HuH-7 (cell line): ENCODE measurements at regions not wholly inside any gene's neighbourhood (a gene's known extent, or its start where the extent isn't known, plus 50 kb on each side); places are given as distances from the start of the nearest gene placed in this dataset.
"Not testable (repeated sequence)": the region's sequence is repeated elsewhere in the genome, so short reads cannot be mapped to it uniquely, and the experiment has no call there.

Experiments used
- DNase-seq: peaks from one replicate; pipeline ENCODE4 v3.0.0; 2011; ENCODE audit warnings: low spot score

DNA sequence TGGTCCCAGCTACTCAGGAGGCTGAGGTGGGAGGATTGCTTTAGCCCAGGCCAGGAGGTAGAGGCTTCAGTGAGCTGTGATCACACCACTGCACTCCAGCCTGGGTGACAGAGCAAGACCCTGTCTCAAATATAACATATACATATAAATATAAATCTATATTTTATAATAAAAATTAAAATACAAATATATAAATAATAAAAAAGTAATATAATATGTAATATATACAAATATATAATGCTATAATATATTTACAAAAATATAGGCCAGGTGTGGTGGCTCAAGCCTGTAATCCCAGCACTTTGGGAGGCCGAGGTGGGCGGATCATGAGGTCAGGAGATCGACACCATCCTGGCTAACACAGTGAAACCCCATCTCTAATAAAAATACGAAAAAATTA, 131.4 kb downstream of the MFAP3L start:
- not testable (repeated sequence) for DNase-seq

DNA sequence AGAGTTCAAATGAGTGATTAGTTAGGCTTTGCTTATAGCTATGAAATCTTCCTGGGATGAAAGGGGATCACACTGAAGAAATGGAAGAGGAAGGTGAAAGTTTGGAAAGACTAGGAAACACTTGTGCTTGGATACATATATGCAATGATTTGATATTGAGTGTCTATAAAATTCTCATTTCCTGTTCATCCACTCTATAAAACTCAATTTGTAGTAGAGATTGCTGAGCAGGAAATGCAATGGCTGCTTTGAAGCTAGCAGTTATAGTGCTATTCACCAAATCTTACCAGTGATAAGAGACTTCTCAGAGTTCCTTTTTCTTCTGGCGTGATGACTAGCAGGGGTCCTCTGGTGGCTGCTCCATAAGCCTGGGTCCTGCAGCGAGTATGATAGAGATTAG, 128.1 kb upstream of the HPF1 start:
- DNase-seq, result no peak

DNA sequence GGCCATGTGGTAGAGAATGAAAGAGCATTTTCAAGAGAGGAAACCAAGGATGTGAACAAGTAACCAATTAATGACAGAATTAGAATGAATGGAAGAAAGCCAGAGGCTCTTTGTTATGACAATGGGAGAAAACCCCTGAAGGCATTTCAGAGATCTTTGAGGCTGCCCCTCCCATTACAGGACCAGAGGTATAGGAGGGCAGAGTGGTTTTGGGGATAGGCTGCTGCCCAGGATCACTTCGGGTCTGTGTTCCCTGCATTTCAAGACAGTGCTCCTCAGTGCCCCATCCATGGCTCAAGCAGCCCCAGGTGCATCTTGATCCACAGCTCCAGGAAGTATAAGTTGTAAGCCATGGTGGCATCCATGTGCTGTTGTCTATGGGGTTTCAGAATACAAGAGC, 124.0 kb upstream of the HPF1 start:
- DNase-seq, result no peak

DNA sequence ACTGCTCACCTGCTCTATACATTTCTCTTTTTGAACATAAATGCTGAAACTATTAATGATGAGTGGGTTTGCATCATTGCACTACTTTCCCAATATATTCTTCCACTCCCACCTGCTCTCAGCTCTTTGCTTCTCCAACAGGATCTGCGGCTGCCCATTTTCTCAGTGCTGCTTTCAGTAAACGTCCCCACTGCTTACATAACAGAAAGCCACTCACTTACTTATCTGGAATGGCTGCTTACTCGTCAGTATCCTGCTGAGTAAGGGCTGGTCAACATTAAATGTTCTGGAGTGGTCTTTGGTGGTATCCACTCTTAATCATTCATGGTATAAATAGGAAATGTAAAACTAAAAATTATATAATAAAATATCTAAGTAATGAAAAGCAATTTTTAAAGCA, 112.8 kb upstream of the HPF1 start:
- DNase-seq, result no peak

DNA sequence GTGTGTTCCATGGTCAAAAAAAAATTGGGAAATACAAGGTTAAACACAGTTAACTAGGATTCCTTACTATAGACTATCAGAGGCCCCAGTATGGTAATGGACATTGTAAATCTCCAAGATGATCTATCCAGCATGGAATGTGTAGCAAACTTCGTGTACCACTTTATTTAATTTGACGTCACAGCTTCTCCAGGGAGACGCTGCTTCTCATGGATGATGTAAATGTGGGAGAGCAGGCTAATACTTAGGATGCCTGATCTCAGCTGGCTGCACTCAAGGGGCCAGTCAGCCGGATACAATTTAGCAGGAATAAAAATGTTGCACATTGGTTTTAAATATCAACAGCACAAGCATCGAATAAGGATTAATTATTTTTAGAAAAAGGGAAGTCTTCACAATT, 111.7 kb upstream of the HPF1 start:
- DNase-seq, result no peak

DNA sequence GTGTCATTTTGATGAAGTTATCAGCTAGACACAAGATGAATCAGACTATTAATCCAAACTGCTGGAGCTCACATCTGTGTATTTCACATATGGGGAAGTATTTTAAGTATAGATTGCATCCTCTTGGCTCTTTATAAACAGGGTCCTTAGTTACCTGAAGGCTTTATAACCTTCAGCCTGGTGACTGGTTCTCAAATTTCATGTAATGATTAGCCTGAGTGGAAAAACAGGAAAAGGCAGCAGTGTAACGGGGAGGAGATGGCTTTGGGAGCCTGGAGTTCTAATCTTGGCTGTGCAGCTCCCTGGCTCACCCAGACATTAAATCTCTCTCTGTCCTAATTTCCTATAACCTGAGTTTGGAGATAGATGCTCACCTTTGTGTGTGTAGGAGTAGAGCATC, 103.8 kb upstream of the HPF1 start:
- peak; percentile 27 for DNase-seq

DNA sequence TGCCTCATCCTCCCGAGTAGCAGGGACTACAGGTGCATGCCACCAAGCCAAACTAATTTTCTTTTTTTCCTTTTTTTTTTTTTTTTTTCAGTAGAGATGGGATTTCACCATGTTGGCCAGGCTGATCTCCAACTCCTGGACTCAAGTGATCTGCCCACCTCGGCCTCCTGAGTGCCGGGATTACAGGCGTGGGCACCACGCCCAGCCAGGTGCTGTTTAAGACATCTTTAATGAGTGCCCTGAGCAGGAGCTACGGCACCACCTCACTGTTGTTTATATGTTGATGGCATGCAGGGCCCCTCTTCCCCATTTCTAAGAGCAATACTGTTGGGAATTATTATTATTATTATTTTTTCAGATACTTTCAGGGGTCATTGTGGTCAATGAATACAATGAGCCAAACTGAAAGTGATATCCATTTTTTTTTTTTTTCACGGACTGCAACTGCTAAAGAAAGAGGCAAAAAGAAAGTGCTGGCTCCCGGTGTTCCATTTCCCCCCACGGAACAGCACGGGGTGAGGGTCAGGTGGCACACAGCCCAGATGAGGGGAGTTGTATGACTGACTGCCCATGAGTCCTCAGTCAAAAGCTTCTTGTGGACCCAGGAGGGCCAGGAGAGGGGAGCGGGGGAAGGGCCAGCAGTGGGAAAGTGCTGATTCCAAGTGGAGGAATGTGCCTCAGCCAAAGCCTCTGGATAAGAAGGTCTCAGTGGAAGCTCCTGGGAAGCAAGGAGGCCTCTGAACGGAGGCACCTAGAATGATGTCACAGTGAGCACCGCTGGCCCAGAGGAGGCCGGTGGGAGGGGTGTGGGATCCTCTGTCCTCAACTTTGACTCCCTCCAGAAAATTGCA, 101.8 kb upstream of the HPF1 start:
- no peak for DNase-seq

DNA sequence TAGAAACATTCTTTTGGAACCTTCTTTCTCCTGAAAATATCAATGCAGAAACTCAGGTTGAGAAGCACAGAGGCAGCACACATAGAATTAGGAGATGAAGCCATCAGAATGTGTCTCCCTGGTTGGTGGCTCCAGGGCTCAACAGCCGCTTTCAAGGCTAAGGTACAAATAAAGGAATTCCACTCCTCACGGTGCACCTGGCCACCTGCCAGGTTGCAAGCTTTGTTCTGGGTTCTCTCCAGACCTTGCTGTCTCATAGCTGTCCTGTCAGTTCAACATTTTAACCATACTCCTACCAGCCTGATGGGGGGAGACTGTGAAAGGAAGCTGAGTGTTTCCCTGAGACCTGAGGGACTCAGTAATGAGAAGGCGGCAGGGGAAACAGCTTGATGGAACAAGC, 96.3 kb upstream of the HPF1 start:
- DNase-seq, result no peak

DNA sequence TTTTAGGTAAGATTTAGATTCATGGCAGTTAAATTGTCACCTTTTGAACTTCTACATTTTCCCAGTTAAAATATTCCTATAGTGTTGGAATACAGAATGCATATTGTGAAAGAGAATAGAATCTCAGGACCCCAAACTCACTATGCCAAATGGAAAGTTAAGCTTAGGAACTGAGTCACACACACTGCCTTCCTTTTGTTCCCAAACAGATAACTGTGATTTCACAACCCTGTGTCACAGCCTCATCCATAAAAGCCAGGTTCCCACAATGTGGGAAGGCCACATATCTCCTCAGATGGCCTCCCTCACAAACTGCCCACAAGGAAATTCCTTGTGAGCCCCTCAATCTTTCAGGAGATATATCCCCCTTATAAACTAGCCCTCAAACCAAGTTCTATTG, 94.7 kb upstream of the HPF1 start:
- DNase-seq, result no peak

DNA sequence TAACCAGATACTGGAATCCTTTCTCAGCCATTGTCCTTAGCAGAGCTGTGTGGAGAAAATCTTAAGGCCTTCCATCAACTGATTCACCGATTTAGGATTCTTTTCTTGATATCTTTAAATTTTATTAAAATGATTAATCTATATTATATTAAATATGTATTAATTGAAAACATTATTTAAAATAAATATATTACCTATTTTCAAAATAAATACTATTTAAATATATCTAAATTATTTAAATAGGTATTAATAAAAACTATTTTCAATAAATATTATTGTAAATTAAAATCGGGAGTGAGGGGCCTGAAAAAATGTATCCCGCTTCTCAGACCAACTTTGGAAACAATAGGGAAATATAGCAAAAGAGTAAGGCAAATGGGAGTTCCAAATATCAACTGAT, 94.0 kb upstream of the HPF1 start:
- DNase-seq, result no peak

DNA sequence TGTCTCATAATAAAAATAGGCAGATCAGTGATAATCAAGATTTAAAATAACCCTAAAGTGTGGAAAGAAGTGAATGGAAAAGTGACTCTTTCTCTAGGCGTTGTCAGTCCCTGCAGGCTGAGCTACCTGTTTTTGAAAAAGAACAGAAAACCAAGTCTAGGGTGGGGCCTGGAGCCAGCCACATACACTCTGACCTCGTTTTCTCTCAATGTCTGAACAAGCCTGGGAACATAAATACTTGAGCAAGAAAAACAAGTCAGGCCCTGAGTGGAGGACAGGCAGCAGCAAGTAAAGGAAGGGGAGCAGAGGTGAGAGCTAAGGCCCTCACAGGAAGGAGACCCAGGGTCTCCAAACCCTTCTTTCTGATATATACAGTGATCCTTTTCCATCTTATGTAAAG, 91.7 kb upstream of the HPF1 start:
- no peak for DNase-seq

DNA sequence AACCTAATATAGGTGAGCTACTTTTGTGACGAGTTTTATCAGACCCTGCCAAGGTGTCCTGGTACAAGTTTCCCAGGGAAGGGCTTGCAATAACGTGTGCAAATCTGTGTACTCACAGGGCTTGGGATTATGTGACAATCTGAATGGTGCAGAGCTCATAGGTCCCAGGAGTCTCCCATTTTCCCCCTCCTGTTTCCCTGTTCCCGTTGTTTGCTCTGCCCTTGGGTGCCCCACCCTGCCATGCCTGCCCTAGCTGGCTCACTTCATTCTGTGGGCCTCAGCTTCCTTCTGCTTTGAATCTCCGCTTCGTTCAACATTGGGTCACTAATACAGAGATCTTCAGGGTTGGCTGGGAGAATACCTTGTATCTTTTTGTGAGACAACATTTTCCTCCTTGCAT, 90.3 kb upstream of the HPF1 start:
- no peak for DNase-seq

DNA sequence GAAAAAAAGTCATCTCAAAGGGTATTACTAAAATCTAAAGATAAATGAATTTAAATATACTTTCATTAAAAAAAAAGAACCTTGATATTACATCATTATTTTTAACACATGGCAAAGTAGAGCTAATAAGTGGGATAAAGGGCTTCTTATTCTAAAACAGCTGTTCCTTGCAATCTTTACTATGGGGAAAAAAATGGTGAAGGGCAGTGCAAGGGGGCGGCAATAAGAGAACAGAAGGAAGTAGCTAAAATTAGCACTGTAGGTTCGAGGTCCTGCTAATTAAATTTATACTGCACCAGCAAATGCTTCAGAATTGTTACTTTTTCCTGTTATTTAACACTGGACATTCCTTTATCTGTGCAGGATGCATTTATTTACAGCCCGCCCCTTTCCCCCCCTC, 89.4 kb upstream of the HPF1 start:
- no peak for DNase-seq

DNA sequence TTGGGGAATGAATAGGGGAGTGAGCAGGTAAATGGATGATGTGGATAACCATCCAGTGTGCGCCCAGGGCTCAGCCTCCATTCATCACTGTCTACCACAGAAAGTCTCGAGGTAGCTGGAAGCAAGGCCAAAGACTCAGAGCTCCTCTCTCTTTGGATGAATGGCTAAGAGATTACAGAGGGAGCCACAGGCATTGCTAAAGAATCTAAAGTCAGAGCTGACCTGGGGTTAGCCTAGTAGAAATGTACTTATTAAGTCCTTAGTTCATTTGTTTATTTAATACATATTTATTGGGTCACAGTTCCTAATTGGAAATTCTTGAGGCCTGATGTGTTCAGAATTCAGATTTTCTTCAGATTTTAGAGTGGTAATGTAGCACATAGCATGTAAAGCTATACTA, 88.7 kb upstream of the HPF1 start:
- DNase-seq, result no peak

DNA sequence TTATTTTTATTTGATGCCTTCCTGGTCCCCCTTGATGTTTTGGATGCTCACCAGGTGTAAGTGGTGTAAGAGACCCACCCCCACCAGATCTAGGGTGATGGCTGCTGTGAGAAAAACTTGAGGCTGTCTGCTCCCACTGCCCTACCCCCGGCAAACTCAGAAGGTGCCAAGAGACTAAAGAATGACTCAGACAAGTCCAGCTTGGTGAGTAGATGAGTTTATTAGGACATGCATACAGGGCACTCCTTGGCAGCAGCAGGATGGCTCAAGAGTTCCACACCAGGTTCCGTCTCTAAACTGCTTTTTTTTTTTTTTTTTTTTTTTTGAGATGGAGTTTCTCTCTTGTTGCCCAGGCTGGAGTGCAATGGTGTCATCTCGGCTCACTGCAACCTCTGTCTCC, 84.0 kb upstream of the HPF1 start:
- no peak for DNase-seq

DNA sequence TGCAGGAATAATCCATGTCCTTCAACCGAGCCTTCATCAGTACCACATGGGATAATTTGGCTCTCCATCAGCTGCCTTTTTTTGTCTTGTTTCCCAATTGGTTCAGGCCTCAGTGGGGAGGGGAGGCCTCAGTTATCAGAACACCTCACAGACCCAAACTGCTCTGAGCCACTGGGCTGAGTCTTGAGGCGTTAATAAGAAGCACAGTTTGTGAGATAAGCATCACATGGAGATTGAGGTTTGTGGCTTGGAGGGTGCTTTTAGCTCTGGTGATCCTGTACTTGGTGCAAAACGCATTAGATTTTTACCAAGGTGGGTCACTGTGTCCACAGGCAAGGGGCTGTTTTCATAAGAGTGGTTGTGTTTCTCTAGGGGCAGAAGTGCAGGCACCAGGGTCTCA, 82.8 kb upstream of the HPF1 start:
- DNase-seq, result no peak

DNA sequence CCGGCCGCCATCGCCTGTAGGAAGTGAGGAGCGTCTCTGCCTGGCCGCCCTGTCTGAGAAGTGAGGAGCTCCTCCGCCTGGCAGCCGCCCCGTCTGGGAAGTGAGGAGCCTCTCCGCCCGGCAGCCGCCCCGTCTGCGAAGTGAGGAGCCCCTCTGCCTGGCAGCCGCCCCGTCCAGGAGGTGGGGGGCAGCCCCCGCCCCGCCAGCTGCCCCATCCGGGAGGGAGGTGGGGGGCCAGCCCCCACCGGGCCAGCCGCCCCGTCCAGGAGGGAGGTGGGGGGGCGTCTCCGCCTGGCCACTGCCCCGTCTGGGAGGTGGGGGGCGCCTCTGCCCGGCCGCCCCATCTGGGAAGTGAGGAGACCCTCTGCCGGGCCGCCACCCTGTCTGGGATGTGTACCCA, 70.6 kb upstream of the HPF1 start:
- not testable (repeated sequence) for DNase-seq

DNA sequence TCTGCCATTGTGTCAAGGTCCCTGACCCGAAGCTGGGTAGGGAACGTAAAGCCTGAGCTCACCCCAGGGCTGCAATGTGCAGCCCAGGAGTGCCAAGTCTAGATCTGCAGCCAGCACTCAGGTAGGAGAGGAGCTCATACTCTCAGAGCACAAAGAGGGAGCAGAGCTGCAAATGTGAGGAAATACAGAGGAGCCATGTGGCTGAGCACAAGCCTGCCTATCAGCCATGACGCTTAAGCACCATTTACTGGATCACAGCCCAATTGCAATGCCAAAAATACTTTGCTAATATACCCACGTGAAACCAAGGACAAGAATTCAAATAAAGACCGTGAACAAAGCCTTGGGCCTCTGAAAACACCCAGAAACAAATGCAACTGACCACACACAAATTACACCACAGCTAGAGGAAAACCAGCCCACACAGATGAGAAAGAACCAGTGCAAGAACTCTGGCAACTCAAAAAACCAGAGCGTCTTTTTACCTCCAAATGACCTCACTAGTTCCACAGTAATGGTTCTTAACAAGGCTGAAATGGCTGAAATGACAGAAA, 69.0 kb upstream of the HPF1 start:
- DNase-seq, result no peak

DNA sequence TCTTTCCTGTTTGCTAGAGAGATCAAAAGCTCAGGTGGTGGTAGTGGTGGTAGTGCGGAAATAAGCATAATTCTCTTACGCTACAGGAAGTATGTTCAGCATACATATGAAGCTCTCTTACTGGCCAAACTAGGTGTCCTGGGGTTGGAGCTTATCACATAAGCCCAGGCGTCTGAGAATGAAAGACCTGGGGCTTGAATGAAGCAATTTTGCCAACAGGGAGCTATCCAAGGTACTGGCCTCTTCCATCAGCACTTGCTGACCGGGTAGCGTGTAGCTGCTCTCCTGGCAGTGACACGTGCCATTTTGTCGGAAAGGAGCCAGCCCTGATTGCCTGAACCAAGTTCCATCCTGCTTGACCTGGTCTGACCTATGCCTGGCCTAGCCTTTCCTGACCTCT, 65.9 kb upstream of the HPF1 start:
- DNase-seq, result peak; percentile 85

DNA sequence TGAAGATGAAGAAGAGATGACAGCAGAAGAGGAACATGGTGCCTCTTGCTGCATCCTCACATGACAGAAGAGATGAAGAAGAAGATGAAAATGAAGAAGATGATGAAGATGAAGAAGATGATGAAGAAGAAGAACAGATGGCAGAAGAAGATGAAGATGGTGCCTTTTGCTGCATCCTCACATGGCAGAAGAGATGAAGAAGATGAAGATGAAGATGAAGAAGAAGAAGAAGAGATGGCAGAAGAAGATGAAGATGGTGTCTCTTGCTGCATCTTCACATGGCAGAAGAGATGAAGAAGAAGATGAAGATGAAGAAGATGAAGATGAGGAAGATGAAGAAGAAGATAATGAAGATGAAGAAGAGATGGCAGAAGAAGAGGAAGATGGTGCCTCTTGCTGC, 63.7 kb upstream of the HPF1 start:
- no peak for DNase-seq

DNA sequence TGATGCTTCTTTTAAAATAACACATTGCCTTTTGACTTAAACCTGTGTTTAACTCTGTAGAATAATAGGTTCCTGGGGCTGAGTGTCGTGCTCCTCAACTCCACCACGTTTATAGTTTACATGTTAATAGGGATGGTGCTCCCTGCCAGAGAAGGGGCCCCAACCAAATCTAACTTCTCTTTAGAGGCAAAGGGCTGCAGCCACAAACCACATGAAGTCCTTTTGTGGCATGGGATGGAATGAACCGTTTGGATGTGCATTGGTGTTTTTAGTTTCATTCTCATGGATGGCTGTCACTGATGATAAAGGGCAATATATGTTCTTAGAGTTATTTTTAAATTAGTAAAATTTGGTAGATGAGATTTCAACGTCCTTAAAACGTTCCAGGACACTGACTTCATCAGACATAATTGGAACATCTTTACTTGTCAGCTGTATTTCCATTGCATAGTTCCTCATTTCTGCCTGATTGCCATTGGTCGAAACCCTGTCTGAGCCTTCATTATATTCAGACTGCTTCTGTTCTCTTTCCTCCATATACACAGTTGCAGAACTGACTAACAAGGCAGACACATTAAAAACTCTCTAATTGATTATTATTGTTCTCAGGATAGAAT, 60.4 kb upstream of the HPF1 start:
- DNase-seq, result no peak

DNA sequence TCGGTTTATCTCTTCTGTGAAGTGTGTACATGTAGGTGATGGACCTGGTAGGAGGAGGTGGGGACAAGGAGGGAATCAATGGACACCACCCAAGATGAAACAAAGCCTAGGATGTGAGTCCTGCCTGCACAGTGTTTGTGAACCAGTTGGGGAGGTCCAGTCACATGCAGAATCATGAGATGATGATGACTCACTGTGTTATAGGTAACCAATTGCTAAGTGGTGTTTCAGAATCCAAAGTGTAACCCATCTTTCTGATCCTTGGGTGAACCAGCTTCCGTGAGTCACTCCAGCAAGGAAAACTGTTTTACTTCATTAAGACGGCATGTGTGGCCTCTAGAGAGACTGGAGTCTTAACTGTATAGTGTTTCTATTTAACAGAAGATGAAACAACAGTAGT, 57.9 kb upstream of the HPF1 start:
- no peak for DNase-seq

DNA sequence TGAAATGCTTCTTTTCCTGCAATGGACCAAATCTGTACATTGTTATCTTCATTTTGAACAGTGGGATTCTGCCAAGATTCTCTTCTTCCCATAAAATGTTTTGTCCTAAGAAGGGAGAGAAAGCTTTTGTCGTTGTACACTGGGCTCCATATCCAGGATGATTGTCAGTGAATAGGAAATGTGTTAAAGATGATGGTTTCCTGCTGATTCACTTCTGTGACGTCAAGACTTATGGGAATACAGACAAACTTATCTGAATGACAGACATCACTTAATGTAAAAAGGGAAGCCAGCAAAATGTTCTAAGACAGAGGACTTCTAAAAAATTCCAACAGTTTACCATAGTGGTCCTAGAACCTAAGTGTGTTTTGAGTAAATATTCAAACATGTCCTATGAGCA, 53.7 kb upstream of the HPF1 start:
- DNase-seq, result no peak
